Islet precursor cell (in vitro differentiated cells): ENCODE measurements at regions not wholly inside any gene's neighbourhood (a gene's known extent, or its start where the extent isn't known, plus 50 kb on each side); places are given as distances from the start of the nearest gene placed in this dataset.
"Not testable (repeated sequence)": the region's sequence is repeated elsewhere in the genome, so short reads cannot be mapped to it uniquely, and the experiment has no call there.

Source experiments
- DNase-seq: peaks from one replicate; pipeline ENCODE4 v3.0.0-alpha.2; 2018

DNA sequence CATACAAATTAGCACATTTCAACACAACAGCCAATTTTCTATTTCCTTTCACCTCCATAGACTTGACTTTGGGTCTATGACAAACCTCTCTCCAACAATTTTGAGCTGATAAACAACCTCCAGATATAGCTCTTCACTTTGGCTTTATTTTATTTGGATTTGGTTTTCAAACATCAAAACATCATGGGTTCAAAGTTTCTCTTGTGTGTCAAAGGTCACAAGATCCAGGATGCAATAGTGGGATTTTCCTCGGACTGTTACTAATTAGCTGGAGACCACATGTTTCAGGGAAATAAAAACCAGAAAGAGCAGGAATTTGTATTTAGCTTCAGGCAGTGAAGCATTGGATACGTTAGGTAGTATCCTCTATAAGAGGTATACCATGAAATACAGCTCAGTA lies 351.0 kb upstream of the SOX9 start:
- DNase-seq, result no peak

DNA sequence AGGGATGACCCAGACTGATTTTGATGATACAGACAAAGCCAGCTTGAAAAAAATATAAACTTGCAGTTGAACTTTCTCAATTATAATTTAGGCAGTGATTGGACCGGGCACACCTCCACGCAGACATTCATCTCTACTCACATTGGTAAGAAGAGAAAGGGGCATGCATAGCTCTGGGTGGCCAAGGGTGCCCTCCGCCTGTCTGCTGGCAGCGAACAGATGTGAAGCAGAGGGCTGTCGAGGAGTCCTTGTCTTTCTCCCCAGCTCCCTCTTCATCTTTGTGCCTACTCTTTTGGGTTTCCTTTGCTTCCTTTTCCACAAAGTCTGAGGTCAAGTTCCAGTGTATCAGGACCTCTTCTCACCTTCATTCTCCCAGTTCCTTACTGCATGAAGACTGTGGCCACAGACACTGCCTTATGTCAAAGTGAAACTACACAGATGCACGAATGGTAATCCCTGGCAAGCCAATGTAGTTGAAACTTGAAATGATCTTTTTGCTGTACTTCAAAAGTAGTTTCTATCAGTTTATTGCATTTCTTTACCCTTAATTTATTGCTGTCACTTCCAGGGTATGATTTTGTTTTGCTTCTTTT lies 343.7 kb upstream of the SOX9 start:
- DNase-seq, result no peak

DNA sequence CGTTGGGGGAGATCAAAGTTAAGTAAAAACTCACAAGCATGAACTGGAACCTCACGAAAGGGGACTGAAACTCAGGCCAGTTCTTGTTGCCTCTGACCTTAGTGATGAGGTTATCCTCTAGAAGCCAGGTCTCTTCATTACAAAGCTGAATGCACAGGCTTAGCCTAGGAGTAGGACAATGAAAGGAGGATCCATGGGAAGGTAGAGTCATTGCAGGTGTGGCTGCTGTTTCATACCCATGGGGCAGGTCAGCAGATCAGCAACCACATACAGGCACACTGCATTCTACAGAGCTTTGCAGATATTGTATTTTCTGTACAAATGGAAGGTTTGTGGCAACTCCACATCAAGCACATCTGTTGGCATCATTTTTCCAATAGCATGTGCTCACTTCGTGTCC lies 341.3 kb upstream of the SOX9 start:
- DNase-seq, result no peak

DNA sequence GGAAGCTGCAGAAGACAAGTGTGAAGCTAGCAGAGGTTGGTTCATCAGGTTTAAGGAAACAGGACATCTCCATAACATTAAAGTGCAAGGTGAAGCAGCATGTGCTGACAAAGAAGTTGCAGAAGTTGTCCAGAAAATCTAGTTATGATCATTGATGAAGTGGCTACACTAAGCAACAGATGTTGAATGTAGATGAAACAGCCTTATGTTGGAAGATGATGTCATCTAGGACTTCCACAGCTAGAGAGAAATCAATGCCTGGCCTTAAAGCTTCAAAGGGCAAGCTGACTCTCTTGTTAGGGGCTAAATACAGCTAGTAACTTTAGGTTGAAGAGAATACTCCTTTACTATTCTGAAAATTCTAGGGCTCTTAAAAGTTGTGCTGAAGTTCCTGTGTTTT lies 340.2 kb upstream of the SOX9 start:
- DNase-seq, result no peak

DNA sequence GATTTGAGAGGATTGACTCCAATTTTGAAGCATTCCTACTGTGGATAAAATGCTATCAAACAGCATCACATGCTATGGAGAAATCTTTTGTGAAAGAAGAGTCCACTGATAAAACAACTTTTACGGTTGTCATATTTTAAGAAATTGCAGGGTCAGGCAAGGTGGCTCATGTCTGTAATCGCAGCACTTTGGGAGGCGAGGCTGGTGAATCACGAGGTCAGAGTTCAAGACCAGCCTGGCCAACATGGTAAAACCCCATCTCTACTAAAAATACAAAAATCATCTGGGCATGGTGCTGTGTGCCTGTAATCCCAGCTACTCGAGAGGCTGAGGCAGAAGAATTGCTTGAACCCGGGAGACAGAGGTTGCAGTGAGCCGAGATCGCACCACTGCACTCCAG lies 338.8 kb upstream of the SOX9 start:
- DNase-seq, result not testable (repeated sequence)

DNA sequence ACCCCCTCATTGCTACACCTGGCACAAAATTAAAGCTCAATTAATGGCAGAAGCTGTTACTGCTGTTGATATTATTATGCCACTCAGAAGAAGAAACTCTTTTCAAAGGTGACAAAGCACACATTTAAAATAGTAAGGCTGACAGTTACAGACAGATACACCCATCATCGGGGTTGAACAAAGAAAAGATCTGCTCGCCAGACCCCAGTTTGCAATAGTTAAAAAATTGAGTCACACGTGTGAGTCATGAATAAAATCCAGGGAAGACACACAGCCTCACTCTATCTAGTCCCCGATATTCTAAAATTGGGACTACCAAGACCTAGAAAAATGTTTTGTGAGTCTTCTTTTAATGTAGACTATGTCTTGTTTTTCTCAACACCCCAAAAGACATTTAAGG lies 330.0 kb upstream of the SOX9 start:
- DNase-seq, result no peak

DNA sequence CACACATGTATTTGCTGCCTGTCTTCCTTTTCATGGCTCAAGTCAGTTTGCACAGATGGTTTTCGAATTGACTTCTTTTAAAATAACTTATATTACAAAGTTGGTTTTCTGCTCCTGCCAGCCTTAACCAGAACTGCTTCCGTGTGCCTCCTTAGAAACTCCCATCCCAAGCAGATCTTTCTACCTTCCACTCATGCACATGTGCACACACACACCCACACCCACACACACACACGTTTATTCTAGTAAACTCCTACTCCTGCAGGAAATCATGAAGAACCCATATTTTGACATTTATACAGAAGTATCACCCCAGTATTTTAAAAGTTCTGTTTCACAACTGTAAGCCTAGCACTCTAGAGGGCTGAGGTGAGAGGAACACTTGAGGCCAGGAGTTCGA lies 329.5 kb upstream of the SOX9 start:
- DNase-seq, result no peak

DNA sequence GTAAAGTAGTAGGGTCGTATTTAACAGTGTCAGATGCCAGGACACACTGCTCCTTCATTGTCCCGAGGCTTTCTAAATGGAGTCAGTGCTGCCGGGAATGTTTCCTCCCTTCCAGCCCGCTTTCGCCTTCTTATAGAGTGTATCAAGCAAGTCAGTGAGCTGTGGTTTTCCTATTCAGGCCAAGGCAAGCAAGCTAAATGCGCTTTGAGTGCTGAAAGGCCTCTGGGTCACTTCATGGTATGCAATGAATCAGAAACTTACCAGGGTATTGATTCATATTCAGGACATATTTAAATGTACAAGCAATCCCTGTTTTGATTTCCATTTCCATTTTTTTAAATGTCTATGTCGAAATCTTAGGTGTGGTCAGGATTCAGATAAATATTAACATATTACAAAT lies 327.9 kb upstream of the SOX9 start:
- no peak for DNase-seq

DNA sequence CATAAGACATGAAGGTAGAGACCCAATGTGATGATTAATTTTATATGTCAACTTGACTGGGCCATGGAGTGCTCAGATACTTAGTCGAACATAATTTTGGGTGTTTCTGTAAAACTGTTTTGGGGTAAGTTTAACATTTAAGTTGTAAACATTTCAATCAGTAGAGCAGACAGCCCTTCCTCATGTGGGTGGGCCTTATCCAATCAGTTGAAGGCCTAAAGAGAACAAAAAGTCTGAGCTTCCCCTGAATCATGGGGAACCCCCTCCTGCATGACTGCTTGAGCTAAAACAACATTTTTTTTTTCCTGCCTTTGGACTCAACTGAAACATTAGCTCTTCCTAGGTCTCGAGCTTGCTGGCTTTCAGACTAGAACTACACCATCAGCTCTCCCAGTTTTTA lies 327.3 kb upstream of the SOX9 start:
- DNase-seq, result no peak

DNA sequence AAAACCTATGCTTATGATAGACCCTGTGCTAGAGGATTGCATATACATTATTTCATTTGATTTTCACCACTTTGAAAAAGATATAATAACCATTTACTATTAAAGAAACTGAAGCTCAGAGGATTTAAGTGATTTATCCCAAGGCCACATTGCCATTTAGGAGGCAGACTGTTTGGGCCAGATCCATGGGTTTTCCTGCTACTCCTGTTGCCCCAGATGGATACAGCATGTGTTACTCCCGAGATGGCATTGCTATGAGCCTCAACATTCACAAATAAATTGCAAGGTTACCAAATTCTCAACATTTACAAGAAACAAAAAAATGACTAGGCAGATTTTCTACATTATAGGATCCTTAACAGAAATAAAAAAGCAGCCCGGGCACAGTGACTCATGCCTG lies 322.1 kb upstream of the SOX9 start:
- no peak for DNase-seq

DNA sequence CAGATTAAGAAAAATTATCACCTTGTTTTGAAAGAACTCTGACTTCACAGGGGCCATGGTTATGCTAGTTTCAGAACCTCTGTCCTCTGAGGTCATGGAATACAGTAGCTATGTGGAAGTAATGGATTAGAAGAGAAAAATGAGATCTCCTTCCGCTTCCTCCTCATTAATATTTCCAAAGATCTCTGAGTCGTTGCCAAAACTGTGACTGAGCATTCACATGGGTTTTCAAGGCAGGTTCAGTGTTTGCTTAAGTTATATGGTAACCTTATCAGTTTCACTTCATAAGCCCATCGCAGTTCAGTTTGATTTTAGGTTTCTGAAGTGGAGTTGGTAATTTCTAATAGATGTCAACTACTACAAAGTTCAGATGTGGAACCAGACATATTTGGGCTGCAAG lies 321.2 kb upstream of the SOX9 start:
- DNase-seq, result no peak

DNA sequence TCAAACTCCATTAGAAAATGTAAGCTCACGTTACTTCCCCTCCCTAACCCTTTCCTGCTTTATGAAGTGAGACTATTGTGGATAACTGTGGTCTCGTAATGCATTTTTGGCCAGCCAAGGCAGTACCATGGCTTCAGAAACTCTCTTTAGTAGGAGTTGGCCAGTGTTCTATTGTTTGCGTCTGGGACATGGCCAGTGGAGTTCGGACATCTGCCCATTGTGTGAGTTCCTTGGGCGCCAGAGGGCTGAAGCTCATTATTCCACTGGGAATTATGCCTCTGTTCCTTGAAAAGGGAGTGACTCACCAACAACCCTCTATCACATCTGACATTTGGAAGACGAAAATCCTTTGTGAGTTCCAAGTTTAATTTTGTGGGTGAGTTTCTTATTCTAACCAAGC lies 319.5 kb upstream of the SOX9 start:
- DNase-seq, result no peak

DNA sequence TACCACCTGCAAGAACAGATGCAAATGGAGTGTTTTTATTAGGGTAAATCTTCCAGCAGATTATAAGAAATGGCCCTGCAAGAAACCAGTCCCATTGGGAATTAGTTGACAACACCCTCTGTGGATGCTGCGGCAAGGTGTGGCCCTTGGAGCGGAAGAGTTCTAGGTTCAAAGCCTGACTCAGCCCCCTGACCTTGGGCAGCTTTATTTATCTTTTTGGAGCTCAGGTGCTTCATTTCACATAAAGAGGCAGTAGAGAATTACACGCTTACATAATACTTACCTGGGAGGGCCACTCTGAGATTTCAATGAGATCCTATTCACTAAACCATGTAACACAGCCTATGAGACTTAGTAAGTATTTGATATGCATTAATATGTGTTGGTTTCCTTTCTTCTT lies 318.2 kb upstream of the SOX9 start:
- DNase-seq, result no peak

DNA sequence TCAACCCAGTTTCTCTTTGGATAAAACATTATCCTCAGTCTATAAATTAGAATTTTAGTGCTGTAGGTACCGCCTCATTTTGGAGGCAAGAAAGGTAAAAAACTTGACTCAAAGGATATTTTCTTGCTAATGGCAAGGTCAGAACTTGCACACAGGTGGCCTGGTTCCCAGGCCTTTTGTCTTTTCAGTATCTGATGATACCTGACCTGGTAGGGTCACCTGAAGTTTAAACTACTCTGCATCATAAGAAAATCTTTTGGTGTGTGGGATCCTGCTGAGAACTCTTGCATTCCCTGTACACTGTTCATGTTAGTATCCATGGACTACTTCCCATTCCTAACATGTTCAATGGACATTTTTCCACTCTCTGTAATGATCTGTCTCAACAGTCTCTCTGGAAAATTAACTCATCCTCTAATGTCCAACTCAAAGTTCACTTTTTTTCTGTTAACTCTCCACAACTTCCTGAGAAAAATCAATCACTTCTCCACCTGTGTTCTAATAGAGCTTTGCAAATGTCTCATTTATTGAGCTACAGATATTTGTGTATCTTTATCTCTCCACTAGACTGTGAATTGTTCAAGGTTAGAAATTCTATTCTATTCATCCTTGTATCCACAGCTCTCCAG lies 317.1 kb upstream of the SOX9 start:
- no peak for DNase-seq

DNA sequence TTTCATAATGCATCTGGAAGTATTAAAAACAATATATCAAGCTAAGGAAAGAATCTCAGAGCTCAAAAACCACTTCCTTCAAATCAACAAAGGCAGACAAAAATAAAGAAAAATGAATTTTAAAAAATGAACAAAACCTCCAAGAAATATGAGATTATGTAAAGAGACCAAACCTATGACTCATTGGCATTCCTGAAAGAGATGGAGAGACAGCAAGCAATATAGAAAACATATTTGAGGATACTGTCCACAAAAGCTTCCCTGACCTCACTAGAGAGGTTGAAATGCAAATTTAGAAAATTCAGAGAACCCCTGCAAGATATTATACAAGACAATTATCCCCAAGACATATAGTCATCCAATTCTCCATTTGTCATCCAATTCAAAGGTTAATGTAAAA lies 311.3 kb upstream of the SOX9 start:
- DNase-seq, result no peak

DNA sequence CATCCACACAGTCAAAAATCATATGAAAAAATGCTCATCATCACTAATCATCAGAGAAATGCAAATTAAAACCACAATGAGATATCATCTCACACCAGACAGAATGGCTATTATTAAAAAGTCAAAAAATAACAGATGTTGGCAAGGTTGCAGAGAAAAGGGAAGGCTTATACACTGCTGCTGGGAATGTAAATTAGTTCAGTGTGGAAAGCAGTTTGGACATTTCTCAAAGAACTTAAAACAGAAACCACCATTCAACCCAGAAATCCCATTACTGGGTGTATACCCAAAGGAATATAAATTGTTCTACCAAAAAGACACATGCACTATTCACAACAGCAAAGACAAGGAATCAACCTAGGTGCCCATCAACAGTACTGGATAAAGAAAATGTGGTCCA lies 307.0 kb upstream of the SOX9 start:
- not testable (repeated sequence) for DNase-seq

DNA sequence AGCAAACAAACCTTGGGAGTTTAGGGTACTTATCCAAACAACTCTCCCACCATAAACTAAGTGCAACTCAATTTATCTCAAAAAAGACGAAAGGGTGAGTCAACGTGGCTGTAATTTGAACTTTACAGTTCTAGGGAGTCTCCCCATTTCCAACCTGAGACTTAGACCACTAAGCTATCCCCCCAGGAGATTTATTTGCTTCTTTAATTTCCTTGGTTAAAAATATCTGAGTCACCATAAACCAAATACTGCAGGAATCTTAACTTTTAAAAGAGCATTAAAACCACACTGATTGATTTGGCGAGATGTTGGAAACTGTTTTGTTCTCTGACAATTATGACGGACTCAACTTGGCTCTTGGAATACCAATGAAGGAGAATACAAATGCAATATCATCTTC lies 299.3 kb upstream of the SOX9 start:
- DNase-seq, result no peak

DNA sequence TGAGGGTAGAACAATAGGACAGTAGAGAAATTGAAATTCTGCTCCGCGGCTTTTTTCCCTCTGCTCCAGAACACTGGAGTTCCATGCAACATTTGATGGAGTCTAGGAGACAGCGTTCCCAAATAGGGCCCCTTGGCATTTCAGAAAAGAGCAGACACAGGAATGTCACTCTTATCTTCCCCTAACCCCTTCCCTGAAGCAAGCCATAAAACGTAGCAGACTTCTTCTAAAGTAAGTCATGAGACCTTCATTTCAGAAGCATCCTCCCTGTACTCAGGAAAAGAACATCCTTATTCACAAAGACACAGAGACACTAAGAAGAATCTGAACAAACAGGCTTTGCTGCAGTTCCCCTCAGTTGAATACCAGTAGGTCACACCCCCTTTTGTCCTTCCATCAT lies 296.1 kb upstream of the SOX9 start:
- peak; percentile 93 for DNase-seq

DNA sequence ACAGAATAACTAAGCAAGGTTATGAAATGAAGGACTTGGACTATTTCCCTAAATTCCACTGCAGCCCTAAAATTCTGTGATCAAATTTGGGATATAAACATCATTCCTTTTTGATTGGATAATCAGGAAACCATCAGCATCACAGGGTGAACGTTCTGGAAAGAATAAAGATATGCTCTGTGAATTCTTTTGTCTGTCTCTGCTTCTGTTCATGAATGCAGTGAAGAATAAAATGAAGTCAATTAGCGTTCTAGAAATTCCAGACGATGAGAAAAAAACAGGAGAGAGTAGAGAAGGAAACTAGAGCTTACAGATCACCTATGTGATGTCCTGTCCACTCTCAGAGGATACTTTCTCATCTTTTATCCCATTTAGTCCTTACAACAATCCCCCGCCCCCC lies 295.1 kb upstream of the SOX9 start:
- no peak for DNase-seq

DNA sequence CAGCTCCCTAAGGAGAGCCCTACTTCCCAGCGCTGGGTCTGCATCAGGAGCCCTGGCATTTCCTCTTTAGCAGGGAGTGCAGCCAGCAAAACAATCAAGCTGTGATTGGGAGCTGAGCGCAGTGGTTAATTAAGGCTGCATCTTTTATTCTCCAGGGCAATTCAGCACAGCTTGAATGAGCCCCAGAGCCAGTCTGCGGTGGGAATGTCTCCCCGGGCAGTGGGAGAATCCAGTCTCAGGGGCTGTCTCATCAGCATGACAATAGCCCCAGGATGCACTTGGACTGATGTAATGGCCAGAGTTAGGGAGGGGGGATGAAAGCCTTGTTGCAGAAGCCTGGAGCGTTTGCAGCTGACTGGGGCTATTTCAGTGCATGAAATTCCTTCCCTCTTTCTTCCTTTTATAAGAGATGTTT lies 292.6 kb upstream of the SOX9 start:
- DNase-seq, result peak; percentile 99

DNA sequence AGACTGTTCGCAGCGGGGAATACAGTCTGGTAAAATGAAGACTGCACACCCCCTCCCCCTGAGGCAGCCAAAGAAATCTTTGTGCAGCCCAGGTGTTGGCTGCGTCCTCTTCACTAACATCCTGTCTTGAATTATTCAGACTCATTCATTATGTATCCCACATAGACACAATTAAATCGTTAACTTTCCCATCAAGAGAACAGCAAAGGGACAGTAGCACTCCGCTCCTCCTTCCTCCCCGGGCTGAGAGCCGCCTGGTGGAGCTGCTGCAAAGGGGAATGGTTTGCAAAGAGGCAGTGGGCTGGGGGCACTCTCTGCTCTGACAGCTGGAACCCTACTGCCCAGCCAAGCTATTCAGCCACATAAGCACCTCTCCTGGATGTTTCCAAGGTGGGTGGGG lies 290.0 kb upstream of the SOX9 start:
- peak; percentile 86 for DNase-seq

DNA sequence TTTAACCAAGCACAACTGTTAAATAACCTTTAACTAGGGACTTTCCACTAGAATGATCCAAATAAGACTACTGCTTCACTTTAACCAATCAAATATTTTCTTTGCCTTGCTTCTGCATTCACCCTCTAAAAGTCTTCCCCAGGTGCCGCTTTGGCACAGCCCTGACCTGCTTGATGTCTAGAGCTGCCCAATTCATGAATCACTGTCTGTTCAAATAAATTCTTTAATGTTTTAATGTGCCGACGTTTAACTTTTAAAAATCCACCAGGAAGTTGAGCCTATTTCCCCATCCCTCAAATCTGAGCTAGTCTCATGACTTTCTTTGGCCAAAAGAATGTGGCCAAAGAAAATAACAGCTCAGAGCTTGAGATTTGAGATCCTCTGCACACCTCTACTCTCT lies 277.8 kb upstream of the SOX9 start:
- no peak for DNase-seq

DNA sequence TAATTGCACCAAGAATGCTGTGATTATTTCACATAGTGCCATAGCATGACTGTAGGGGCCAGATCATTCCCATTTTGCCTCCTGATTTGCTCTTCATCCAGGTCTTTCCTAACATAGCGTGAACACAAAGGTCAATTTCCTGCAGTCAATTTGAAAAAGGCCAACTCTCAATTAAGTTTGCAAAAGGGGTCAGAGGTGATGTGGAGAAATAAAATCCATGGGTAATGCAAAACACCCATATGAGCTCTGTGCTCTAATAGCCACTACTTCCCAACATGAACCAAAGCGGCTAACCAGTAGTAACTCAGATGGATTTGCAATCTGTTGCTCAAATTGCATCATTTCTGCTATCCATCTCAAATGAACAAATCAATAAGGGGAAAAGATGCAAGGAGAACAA lies 275.5 kb upstream of the SOX9 start:
- no peak for DNase-seq

DNA sequence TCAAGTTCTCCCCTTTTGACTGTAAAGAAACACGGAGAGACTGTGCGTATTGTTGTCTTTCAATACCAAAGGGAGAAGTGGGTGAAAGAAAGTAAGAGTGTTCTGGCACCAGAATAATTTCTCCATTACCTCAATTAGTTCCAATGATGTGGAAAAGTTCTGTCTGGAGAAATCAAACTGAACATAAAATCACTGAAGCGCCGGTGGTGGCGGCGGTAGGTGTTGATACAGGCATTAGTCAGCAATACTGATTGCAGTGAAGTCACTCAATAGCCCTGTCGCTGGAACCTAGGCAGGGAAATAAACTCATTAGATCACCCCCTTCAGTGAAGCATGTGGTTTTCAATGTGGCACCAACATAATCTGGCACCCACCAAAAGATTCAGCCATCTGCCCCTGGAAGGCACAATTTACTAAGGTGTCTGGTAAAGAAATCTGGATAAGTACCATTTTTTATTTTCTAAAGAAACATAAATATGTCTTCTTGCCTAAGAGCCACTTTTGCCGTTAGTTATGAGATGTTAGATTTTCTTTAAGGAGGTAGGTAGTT lies 274.2 kb upstream of the SOX9 start:
- DNase-seq, result no peak
